ENCODE measurements at regions not wholly inside any gene's neighbourhood (a gene's known extent, or its start where the extent isn't known, plus 50 kb on each side); places are given as distances from the start of the nearest gene placed in this dataset.
"Not testable (repeated sequence)": the region's sequence is repeated elsewhere in the genome, so short reads cannot be mapped to it uniquely, and the experiment has no call there.

DNA sequence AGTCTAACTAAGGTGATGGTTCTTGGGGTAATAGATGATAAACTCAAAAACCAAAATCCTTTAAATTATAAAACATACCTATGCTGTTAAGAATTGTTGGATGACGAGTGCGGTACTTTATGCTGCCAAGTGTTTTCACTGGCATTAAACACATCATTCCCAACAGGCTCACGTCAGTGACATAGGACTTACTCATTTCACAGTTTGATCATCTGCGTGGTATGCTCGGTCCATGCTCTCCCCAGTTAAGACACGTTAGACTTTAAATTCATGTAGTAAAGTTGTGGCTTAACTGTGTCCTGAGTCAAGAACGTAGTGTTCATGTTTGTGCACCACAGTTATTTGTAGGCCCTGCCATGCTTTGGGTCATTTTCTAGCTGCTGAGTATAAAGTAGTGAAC lies 125.6 kb upstream of the MYT1L start:
- Histone ChIP-seq H3K9me3 (ENCODE audit: control insufficient read depth, insufficient read depth, low read length) (no peaks in the 10 kb centered on the region), H3K79me2 (ENCODE audit: control insufficient read depth, low read length) (no peaks in the 10 kb centered on the region), H4K20me1 (ENCODE audit: control insufficient read depth, insufficient read depth, low read depth, low read length) (no peaks in the 10 kb centered on the region), H3F3A (ENCODE audit: control insufficient read depth, insufficient read depth) (no peaks in the 10 kb centered on the region), H3K27ac (ENCODE audit: low read depth, low read length) (no peak overlapping the region), H3K4me3 (ENCODE audit: low read length) (no peak overlapping the region), H3K4me2 (ENCODE audit: low read length) (no peak overlapping the region), H3K4me1 (ENCODE audit: control insufficient read depth, low read length) (no peaks in the 10 kb centered on the region), H3K9me2 (replicated peaks; ENCODE audit: control insufficient read depth, low read length) (no peaks in the 10 kb centered on the region), H3K36me3 (ENCODE audit: control insufficient read depth, low read length) (no peaks in the 10 kb centered on the region), H3K27me3 (ENCODE audit: control insufficient read depth, low read length) (no peaks in the 10 kb centered on the region)
- TF ChIP-seq EZH2phosphoT487 (IDR thresholded peaks at IDR 0.05; ENCODE audit: borderline replicate concordance, low read length), result no peak
- TF ChIP-seq, protein P1, sequence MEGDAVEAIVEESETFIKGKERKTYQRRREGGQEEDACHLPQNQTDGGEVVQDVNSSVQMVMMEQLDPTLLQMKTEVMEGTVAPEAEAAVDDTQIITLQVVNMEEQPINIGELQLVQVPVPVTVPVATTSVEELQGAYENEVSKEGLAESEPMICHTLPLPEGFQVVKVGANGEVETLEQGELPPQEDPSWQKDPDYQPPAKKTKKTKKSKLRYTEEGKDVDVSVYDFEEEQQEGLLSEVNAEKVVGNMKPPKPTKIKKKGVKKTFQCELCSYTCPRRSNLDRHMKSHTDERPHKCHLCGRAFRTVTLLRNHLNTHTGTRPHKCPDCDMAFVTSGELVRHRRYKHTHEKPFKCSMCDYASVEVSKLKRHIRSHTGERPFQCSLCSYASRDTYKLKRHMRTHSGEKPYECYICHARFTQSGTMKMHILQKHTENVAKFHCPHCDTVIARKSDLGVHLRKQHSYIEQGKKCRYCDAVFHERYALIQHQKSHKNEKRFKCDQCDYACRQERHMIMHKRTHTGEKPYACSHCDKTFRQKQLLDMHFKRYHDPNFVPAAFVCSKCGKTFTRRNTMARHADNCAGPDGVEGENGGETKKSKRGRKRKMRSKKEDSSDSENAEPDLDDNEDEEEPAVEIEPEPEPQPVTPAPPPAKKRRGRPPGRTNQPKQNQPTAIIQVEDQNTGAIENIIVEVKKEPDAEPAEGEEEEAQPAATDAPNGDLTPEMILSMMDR (IDR thresholded peaks at IDR 0.05; ENCODE audit: low read depth, low read length, poor library complexity, severe bottlenecking), result no peak

DNA sequence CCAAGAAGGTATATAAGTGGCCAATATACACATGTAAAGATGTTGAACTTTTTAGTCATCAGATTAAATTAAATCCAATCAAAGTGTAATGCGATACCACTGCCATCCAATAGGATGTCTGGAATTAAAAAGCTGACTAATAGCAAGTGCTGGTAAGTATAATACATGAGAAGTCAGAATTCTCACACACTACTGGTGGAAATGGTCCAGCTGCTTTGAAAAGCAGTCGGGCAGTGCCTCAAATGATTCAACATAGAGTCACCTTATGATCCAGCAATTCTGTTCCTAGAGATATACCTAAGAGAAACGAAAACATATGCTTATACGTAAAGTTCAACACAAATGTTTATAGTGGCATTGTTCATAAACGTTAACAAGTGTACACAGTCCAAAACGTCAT lies 124.1 kb upstream of the MYT1L start:
- no peak overlapping the region for H3K4me3 ChIP-seq (ENCODE audit: low read length)
- no peak overlapping the region for H3K27ac ChIP-seq (ENCODE audit: low read depth, low read length)
- no peaks in the 10 kb centered on the region for H3K36me3 ChIP-seq (ENCODE audit: control insufficient read depth, low read length)
- no peaks in the 10 kb centered on the region for H3K79me2 ChIP-seq (ENCODE audit: control insufficient read depth, low read length)
- TF ChIP-seq, protein P1 (IDR thresholded peaks at IDR 0.05; ENCODE audit: low read depth, low read length, poor library complexity, severe bottlenecking), result no peak
- TF ChIP-seq EZH2phosphoT487 (IDR thresholded peaks at IDR 0.05; ENCODE audit: borderline replicate concordance, low read length), result no peak
- no peaks in the 10 kb centered on the region for H3F3A ChIP-seq (ENCODE audit: control insufficient read depth, insufficient read depth)
- no peaks in the 10 kb centered on the region for H3K27me3 ChIP-seq (ENCODE audit: control insufficient read depth, low read length)
- no peaks in the 10 kb centered on the region for H3K9me2 ChIP-seq (replicated peaks; ENCODE audit: control insufficient read depth, low read length)
- H3K9me3 ChIP-seq (ENCODE audit: control insufficient read depth, insufficient read depth, low read length), result no peaks in the 10 kb centered on the region
- H3K4me1 ChIP-seq (ENCODE audit: control insufficient read depth, low read length), result no peaks in the 10 kb centered on the region
- H4K20me1 ChIP-seq (ENCODE audit: control insufficient read depth, insufficient read depth, low read depth, low read length), result no peaks in the 10 kb centered on the region
- H3K4me2 ChIP-seq (ENCODE audit: low read length), result no peak overlapping the region

DNA sequence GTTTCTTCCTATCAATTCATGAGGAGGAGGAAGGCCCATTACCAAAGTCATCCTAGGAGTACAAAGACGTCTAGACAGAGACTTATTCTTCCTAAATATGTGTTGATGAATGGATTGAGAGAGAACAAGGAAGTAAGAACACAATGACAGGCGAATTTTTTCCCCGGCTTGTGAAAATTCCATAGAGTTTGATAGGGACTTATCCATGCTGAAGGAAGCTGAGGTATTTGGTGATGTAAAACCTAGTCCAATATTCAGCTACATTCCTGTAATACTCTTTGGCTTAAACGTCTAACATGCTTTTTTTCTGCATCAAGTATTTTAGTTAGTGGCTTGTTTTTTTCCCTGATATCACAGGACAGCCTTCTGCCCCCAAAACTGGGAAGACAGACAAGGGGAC lies 121.9 kb upstream of the MYT1L start:
- no peaks in the 10 kb centered on the region for H3K27me3 ChIP-seq (ENCODE audit: control insufficient read depth, low read length)
- no peak overlapping the region for H3K4me2 ChIP-seq (ENCODE audit: low read length)
- no peaks in the 10 kb centered on the region for H3K36me3 ChIP-seq (ENCODE audit: control insufficient read depth, low read length)
- no peak for TF ChIP-seq EZH2phosphoT487 (IDR thresholded peaks at IDR 0.05; ENCODE audit: borderline replicate concordance, low read length)
- TF ChIP-seq, protein P1 (IDR thresholded peaks at IDR 0.05; ENCODE audit: low read depth, low read length, poor library complexity, severe bottlenecking), result no peak
- H4K20me1 ChIP-seq (ENCODE audit: control insufficient read depth, insufficient read depth, low read depth, low read length), result no peaks in the 10 kb centered on the region
- H3K9me3 ChIP-seq (ENCODE audit: control insufficient read depth, insufficient read depth, low read length), result no peaks in the 10 kb centered on the region
- H3F3A ChIP-seq (ENCODE audit: control insufficient read depth, insufficient read depth), result no peaks in the 10 kb centered on the region
- no peaks in the 10 kb centered on the region for H3K4me1 ChIP-seq (ENCODE audit: control insufficient read depth, low read length)
- no peak overlapping the region for H3K27ac ChIP-seq (ENCODE audit: low read depth, low read length)
- no peaks in the 10 kb centered on the region for H3K9me2 ChIP-seq (replicated peaks; ENCODE audit: control insufficient read depth, low read length)
- H3K79me2 ChIP-seq (ENCODE audit: control insufficient read depth, low read length), result no peaks in the 10 kb centered on the region
- no peak overlapping the region for H3K4me3 ChIP-seq (ENCODE audit: low read length)

DNA sequence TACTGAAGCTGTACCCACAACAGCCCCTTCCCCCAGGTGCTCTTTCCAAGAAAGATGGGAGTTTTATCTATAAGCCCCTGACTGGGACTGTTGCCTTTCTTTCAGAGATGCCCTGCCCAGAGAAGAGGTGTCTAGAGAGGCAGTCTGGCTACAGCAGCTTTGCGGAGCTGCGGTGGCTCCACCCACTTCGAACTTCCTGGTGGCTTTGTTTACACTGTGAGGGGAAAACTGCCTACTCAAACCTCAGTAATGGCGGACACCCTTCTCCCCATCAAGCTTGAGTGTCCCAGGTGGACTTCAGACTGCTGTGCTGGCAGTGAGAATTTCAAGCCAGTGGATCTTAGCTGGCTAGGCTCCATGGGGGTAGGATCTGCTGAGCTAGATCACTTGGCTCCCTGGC lies 120.2 kb upstream of the MYT1L start:
- not testable (repeated sequence) for H3K4me2 ChIP-seq (ENCODE audit: low read length); H3K4me1 ChIP-seq (ENCODE audit: control insufficient read depth, low read length); H4K20me1 ChIP-seq (ENCODE audit: control insufficient read depth, insufficient read depth, low read depth, low read length); H3K36me3 ChIP-seq (ENCODE audit: control insufficient read depth, low read length); H3K27me3 ChIP-seq (ENCODE audit: control insufficient read depth, low read length); H3K4me3 ChIP-seq (ENCODE audit: low read length); H3K9me2 ChIP-seq (replicated peaks; ENCODE audit: control insufficient read depth, low read length); H3F3A ChIP-seq (ENCODE audit: control insufficient read depth, insufficient read depth); H3K79me2 ChIP-seq (ENCODE audit: control insufficient read depth, low read length); H3K9me3 ChIP-seq (ENCODE audit: control insufficient read depth, insufficient read depth, low read length); H3K27ac ChIP-seq (ENCODE audit: low read depth, low read length)

All from DOHH2 (cell line).